Body of pancreas (tissue), 4 donors: ENCODE measurements at regions not wholly inside any gene's neighbourhood (a gene's known extent, or its start where the extent isn't known, plus 50 kb on each side); places are given as distances from the start of the nearest gene placed in this dataset.

ENCODE experiments used
- ATAC-seq: fragments of 150-250 bp; one replicate; pipeline ENCODE4 v1.9.1; 2016
- DNase-seq, 4 donors: peaks; one replicate each; pipeline ENCODE4 v3.0.0-alpha.2; 2019
- H3K27ac ChIP-seq, 4 donors: fragments of 200-600 bp; sonication (generic); 1 replicate in 3 of 4; 2 replicates in 1 of 4; pipeline versions ENCODE4 v1.5.1 to v1.6.1; 2016 to 2019; ENCODE audit warnings: mild to moderate bottlenecking in 1 of 4, mixed read lengths in 1 of 4, moderate library complexity in 1 of 4
- H3K27me3 ChIP-seq, 2 donors: fragments of 200-600 bp; sonication (generic); one replicate each; pipeline ENCODE4 v1.6.0; 2016; ENCODE audit warnings: mild to moderate bottlenecking in 1 of 2
- H3K36me3 ChIP-seq, 2 donors: fragments of 200-600 bp; sonication (generic); replicated peaks in 1 of 2; 2 replicates each; pipeline ENCODE4 v1.5.1; 2016; ENCODE audit warnings: low read depth in 2 of 2; ENCODE audit not compliant: insufficient read depth in 1 of 2
- H3K4me1 ChIP-seq: fragments of 200-600 bp; sonication (generic); one replicate; pipeline ENCODE4 v1.6.0; 2016
- H3K4me3 ChIP-seq, 2 donors: fragments of 200-600 bp; sonication (generic); 1 replicate in 1 of 2; 2 replicates in 1 of 2; pipeline ENCODE4 v1.5.1; 2016 to 2019
- H3K9me3 ChIP-seq, 3 donors: fragments of 200-600 bp; sonication (generic); 1 replicate in 2 of 3; 2 replicates in 1 of 3; pipeline ENCODE4 v1.5.1; 2016
- CTCF ChIP-seq, 7 experiments: fragments of 450-650 bp in 4 of 7; fragments of 200-600 bp in 3 of 7; sonication (generic) in 3 of 7; IDR thresholded peaks; one replicate each; pipeline ENCODE4 v1.5.1; 2016 to 2019; ENCODE audit warnings: antibody characterized with exemption in 7 of 7
- POLR2A ChIP-seq, 3 donors: fragments of 450-650 bp; IDR thresholded peaks; one replicate each; pipeline ENCODE4 v1.6.1; 2016; ENCODE audit warnings: antibody characterized with exemption in 3 of 3, mild to moderate bottlenecking in 2 of 3
- WGBS, 2 donors: methylation state at CpG; one replicate each; pipeline ENCODE4 v1.1.5; 2017; 5-methylcytosine and 5-hydroxymethylcytosine counted together
- intact Hi-C: fragments of 100-400 bp; cut with DNase I; formaldehyde crosslinking; loops from one replicate; pipeline ENCODE4 v1.15.1; 2023

DNA sequence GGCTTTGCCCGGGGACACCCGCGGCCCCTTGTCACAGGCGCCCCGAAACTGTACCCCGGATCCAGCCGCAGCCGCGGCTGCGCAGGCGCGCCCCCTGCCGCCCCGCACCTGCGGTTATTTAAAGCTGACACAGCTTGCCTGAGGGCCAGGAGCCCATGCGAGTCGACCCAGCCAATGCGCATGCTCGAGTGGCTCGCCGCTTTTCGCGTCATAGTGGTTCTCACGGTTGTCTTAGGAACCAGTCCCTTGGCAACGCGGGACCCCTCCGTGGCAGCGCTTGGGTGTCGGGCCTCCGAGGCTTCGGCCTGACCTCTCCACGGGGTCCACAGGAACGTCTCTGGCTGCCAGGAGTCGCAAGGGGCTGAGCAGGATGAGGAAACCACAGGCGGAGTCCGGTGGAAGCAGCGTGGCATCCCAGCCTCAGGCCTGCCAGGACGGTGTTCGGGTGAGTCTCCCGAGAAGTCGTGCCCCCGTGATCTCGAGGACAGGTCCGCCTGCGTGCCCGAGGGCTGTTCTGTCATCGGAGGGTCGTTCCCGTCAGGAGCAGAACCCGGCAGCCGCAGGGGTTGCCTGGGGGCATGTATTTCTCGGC, 716.9 kb downstream of the KCNJ18 start:
- DNase-seq, result no peak
- H3K9me3 ChIP-seq, result no peaks in the 10 kb centered on the region
- no peak overlapping the region for H3K4me3 ChIP-seq
- H3K4me1 ChIP-seq, result no peaks in the 10 kb centered on the region
- no peaks in the 10 kb centered on the region for H3K27me3 ChIP-seq
- TF ChIP-seq CTCF (IDR thresholded peaks at IDR 0.05) (no peak), POLR2A (IDR thresholded peaks at IDR 0.05) (no peak)
- no peak for ATAC-seq
- 57 to 84% methylated on average over 5 to 44 of the region's 52 CpGs for WGBS, 2 donors
- H3K36me3 ChIP-seq, result no peaks in the 10 kb centered on the region
- no peak overlapping the region for H3K27ac ChIP-seq
- intact Hi-C loops, result no loop called here

GRCh38 chr17:22410136-22410535, 717.8 kb downstream of the KCNJ18 start:
- no peaks in the 10 kb centered on the region for H3K9me3 ChIP-seq
- DNase-seq (no peak), ATAC-seq (no peak)
- H3K27me3 ChIP-seq, result no peaks in the 10 kb centered on the region
- H3K36me3 ChIP-seq, result no peaks in the 10 kb centered on the region
- no peaks in the 10 kb centered on the region for H3K4me1 ChIP-seq
- no peak overlapping the region for H3K4me3 ChIP-seq
- no peak overlapping the region for H3K27ac ChIP-seq
- WGBS, 2 donors, result 63 to 72% methylated on average over 10 to 14 of the region's 14 CpGs
- intact Hi-C loops, result no loop called here
- TF ChIP-seq POLR2A (IDR thresholded peaks at IDR 0.05) (no peak), CTCF (IDR thresholded peaks at IDR 0.05) (no peak)

GRCh38 chr17:22411185-22411784, 719.0 kb downstream of the KCNJ18 start:
- Histone ChIP-seq H3K27me3 (no peaks in the 10 kb centered on the region), H3K36me3 (no peaks in the 10 kb centered on the region), H3K4me1 (no peaks in the 10 kb centered on the region), H3K4me3 (no peak overlapping the region), H3K9me3 (no peaks in the 10 kb centered on the region), H3K27ac (no peak overlapping the region)
- WGBS, 2 donors, result 60 to 85% methylated on average over 9 to 37 of the region's 38 CpGs
- TF ChIP-seq POLR2A (IDR thresholded peaks at IDR 0.05), result no peak
- intact Hi-C loops, result no loop called here
- DNase-seq (no peak), ATAC-seq (no peak)

- DNase-seq (no peak), ATAC-seq (no peak)
- H3K9me3 ChIP-seq, result no peaks in the 10 kb centered on the region
- WGBS, 2 donors, result 48 to 54% methylated on average over 17 to 39 of the region's 53 CpGs
- no peaks in the 10 kb centered on the region for H3K36me3 ChIP-seq
- H3K4me3 ChIP-seq, result no peak overlapping the region
- H3K27me3 ChIP-seq, result no peaks in the 10 kb centered on the region
- intact Hi-C loops, result no loop called here
- TF ChIP-seq CTCF (IDR thresholded peaks at IDR 0.05) (no peak), POLR2A (IDR thresholded peaks at IDR 0.05) (no peak)
- no peak overlapping the region for H3K27ac ChIP-seq
- no peaks in the 10 kb centered on the region for H3K4me1 ChIP-seq
Measured at GRCh38 chr17:22435231-22435974, 743.1 kb downstream of the KCNJ18 start.

GRCh38 chr17:22441776-22442175, 749.5 kb downstream of the KCNJ18 start:
- Histone ChIP-seq H3K9me3 (no peaks in the 10 kb centered on the region), H3K4me3 (no peak overlapping the region), H3K36me3 (no peaks in the 10 kb centered on the region), H3K27me3 (no peaks in the 10 kb centered on the region), H3K4me1 (no peaks in the 10 kb centered on the region), H3K27ac (no peak overlapping the region)
- intact Hi-C loops, result no loop called here
- TF ChIP-seq CTCF (IDR thresholded peaks at IDR 0.05), result no peak
- no peak for TF ChIP-seq POLR2A (IDR thresholded peaks at IDR 0.05)
- ATAC-seq (no peak), DNase-seq (no peak)
- WGBS, 2 donors, result 41 to 56% methylated on average over 7 of the region's 7 CpGs
